ENCODE measurements at regions not wholly inside any gene's neighbourhood (a gene's known extent, or its start where the extent isn't known, plus 50 kb on each side); places are given as distances from the start of the nearest gene placed in this dataset.

DNA sequence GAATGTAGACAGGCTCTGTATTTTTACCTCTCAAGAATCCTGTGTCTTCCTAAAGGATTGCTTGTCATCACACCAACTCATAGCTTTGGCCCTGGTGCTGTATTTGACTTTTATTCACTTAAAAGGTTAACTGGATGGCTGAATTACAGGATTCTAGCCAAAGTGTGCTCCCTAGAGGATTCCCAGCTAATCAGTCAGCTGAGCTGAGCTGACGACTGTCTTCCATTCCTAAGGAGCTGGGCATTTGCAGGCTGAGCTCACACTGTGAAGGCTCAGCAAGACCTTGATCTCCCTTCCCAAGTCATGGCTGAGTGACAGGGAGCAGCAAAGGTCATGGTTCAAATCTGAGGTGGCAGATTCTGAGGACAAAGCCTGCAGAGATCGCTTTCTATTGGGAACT lies 59.0 kb upstream of the PALM2AKAP2 start:
- no TSS peak for BruUV-seq (replicated peaks)
- CTCF ChIA-PET: interaction anchor here (0.5 kb wide), 1 partner anchor 441 kb away, joined by 3 read pairs; no protein-coding TSS in a partner anchor
- Histone ChIP-seq H3K9me3 (ENCODE audit: low read depth, low read length, poor library complexity, severe bottlenecking) (no peaks in the 10 kb centered on the region), H3K4me3 (ENCODE audit: low read depth, low read length, poor library complexity, severe bottlenecking) (no peak overlapping the region), H3K36me3 (ENCODE audit: insufficient read depth, low read length, poor library complexity, severe bottlenecking) (no peaks in the 10 kb centered on the region), H3K27ac (ENCODE audit: low read depth, low read length, poor library complexity, severe bottlenecking) (no peak overlapping the region), H3K4me1 (ENCODE audit: insufficient read depth, low read length, poor library complexity, severe bottlenecking) (no peaks in the 10 kb centered on the region), H3K27me3 (replicated peaks; ENCODE audit: insufficient read depth, low read depth, low read length, poor library complexity) (no peaks in the 10 kb centered on the region)
- no peak for TF ChIP-seq CTCF (conservative IDR thresholded peaks at IDR 0.05; ENCODE audit: low read depth, low read length)
- no peak for TF ChIP-seq EZH2 (IDR thresholded peaks at IDR 0.05; ENCODE audit: borderline replicate concordance, low read depth, low read length, poor library complexity, severe bottlenecking)
- DNase-seq (ENCODE audit: low spot score): no peak
- POLR2A ChIA-PET (ENCODE audit: low non-redundant PET): no interaction called here
- intact Hi-C loops (cut with micrococcal nuclease; ENCODE audit: unreplicated experiment): no loop called here

DNA sequence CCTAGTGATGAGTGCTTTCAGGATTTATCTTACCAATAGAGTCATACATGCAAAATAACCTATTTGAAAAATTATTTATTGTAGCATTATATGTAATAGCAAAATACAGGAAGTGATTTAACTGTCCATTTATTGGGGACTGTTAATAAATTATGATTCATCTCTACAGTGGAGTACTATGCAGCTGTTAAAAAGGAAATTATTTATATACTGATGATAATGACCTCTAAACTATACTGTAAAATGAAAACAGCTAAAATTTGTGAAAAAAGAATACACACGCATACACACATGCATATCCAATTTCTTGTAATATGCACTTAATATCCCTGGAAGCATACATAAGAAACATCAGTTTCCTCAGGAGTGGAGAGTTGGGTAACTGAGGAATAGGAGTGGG lies 58.0 kb upstream of the PALM2AKAP2 start:
- Histone ChIP-seq H3K27ac (ENCODE audit: low read depth, low read length, poor library complexity, severe bottlenecking) (no peak overlapping the region), H3K9me3 (ENCODE audit: low read depth, low read length, poor library complexity, severe bottlenecking) (no peaks in the 10 kb centered on the region), H3K27me3 (replicated peaks; ENCODE audit: insufficient read depth, low read depth, low read length, poor library complexity) (no peaks in the 10 kb centered on the region), H3K4me3 (ENCODE audit: low read depth, low read length, poor library complexity, severe bottlenecking) (no peak overlapping the region), H3K36me3 (ENCODE audit: insufficient read depth, low read length, poor library complexity, severe bottlenecking) (no peaks in the 10 kb centered on the region), H3K4me1 (ENCODE audit: insufficient read depth, low read length, poor library complexity, severe bottlenecking) (no peaks in the 10 kb centered on the region)
- ChIA-PET POLR2A (ENCODE audit: low non-redundant PET) (no interaction called here), CTCF (no interaction called here)
- DNase-seq (ENCODE audit: low spot score): no peak
- intact Hi-C loops (cut with micrococcal nuclease; ENCODE audit: unreplicated experiment): no loop called here
- BruUV-seq (replicated peaks): no TSS peak
- TF ChIP-seq EZH2 (IDR thresholded peaks at IDR 0.05; ENCODE audit: borderline replicate concordance, low read depth, low read length, poor library complexity, severe bottlenecking) (no peak), CTCF (conservative IDR thresholded peaks at IDR 0.05; ENCODE audit: low read depth, low read length) (no peak)

- Histone ChIP-seq H3K27me3 (replicated peaks; ENCODE audit: insufficient read depth, low read depth, low read length, poor library complexity) (no peaks in the 10 kb centered on the region), H3K4me1 (ENCODE audit: insufficient read depth, low read length, poor library complexity, severe bottlenecking) (no peaks in the 10 kb centered on the region), H3K36me3 (ENCODE audit: insufficient read depth, low read length, poor library complexity, severe bottlenecking) (no peaks in the 10 kb centered on the region), H3K4me3 (ENCODE audit: low read depth, low read length, poor library complexity, severe bottlenecking) (no peak overlapping the region), H3K9me3 (ENCODE audit: low read depth, low read length, poor library complexity, severe bottlenecking) (no peaks in the 10 kb centered on the region), H3K27ac (ENCODE audit: low read depth, low read length, poor library complexity, severe bottlenecking) (no peak overlapping the region)
- no peak for DNase-seq (ENCODE audit: low spot score)
- ChIA-PET CTCF (no interaction called here), POLR2A (ENCODE audit: low non-redundant PET) (no interaction called here)
- intact Hi-C loops (cut with micrococcal nuclease; ENCODE audit: unreplicated experiment): no loop called here
- BruUV-seq (replicated peaks): no TSS peak
- TF ChIP-seq CTCF (conservative IDR thresholded peaks at IDR 0.05; ENCODE audit: low read depth, low read length) (no peak), EZH2 (IDR thresholded peaks at IDR 0.05; ENCODE audit: borderline replicate concordance, low read depth, low read length, poor library complexity, severe bottlenecking) (no peak)
These were observed 56.2 kb upstream of the PALM2AKAP2 start for GRCh38 chr9:109723781-109724180.
